Activated T-helper 17 cell treated with anti-CD3 and anti-CD28 coated beads, Interleukin-2, amount 50 U/mL, for 72 hours (primary cell): ENCODE measurements at regions not wholly inside any gene's neighbourhood (a gene's known extent, or its start where the extent isn't known, plus 50 kb on each side); places are given as distances from the start of the nearest gene placed in this dataset.

Experiments used
- ATAC-seq: fragments of 150-1000 bp; cut with Tn5 transposase; replicated peaks from 2 replicates; pipeline ENCODE4 v1.10.0; 2021; ENCODE audit warnings: mild to moderate bottlenecking, moderate library complexity
- H3K27ac Mint-ChIP-seq: one replicate; pipeline ENCODE4 v1.8.0; 2022; ENCODE audit warnings: mixed read lengths
- H3K27me3 Mint-ChIP-seq: one replicate; pipeline ENCODE4 v1.8.0; 2022; ENCODE audit warnings: mixed read lengths
- H3K36me3 Mint-ChIP-seq: one replicate; pipeline ENCODE4 v1.8.0; 2022; ENCODE audit warnings: low read depth, mild to moderate bottlenecking, mixed read lengths
- H3K4me1 Mint-ChIP-seq: one replicate; pipeline ENCODE4 v1.8.0; 2022; ENCODE audit warnings: mixed read lengths
- H3K4me3 Mint-ChIP-seq: one replicate; pipeline ENCODE4 v1.8.0; 2022; ENCODE audit warnings: mild to moderate bottlenecking, mixed read lengths
- H3K9me3 Mint-ChIP-seq: one replicate; pipeline ENCODE4 v1.8.0; 2022; ENCODE audit warnings: mixed read lengths

GRCh38 chr12:46560089-46560488 lies 187.5 kb upstream of the SLC38A2 start:
- no peak overlapping the region for H3K4me3 Mint-ChIP-seq
- no peak for ATAC-seq
- peaks cover 4% of the 10 kb centered on the region for H3K9me3 Mint-ChIP-seq
- peaks cover 6% of the 10 kb centered on the region for H3K4me1 Mint-ChIP-seq
- H3K27me3 Mint-ChIP-seq, result no peaks in the 10 kb centered on the region
- no peaks in the 10 kb centered on the region for H3K36me3 Mint-ChIP-seq
- no peak overlapping the region for H3K27ac Mint-ChIP-seq

DNA sequence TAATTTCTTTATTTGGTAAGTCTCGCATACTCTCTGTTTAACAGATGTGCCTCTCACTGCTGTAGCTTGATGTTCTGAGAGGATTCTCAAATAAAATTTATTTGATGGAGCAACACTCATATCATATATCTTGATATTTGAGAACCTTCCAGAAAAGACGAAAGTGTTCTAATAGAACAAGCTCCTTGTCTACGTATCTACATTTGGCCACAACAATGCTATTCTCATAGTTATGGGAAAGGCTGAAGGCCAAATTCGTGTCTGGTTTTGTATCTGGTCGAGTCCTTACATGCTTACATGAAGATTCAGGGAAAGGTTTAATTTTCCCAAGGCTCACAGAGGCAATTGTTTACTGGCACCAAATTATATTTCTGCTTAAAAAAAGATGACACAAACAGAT lies 186.7 kb upstream of the SLC38A2 start:
- ATAC-seq, result no peak
- Mint-ChIP-seq H3K4me1 (peaks cover 9% of the 10 kb centered on the region), H3K4me3 (no peak overlapping the region), H3K36me3 (no peaks in the 10 kb centered on the region), H3K27ac (no peak overlapping the region), H3K27me3 (no peaks in the 10 kb centered on the region), H3K9me3 (peaks cover 2% of the 10 kb centered on the region)

- Mint-ChIP-seq H3K4me1 (peaks cover 9% of the 10 kb centered on the region), H3K4me3 (no peak overlapping the region), H3K27me3 (no peaks in the 10 kb centered on the region), H3K9me3 (no peaks in the 10 kb centered on the region), H3K36me3 (no peaks in the 10 kb centered on the region), H3K27ac (no peak overlapping the region)
- ATAC-seq, result no peak
These were observed 186.1 kb upstream of the SLC38A2 start for GRCh38 chr12:46558677-46559076.

GRCh38 chr12:46557539-46558373 lies 185.2 kb upstream of the SLC38A2 start:
- H3K27ac Mint-ChIP-seq, result peak overlapping the region; percentile 2
- H3K4me3 Mint-ChIP-seq, result no peak overlapping the region
- H3K36me3 Mint-ChIP-seq, result no peaks in the 10 kb centered on the region
- H3K27me3 Mint-ChIP-seq, result no peaks in the 10 kb centered on the region
- ATAC-seq, result no peak
- H3K4me1 Mint-ChIP-seq, result peaks cover 9% of the 10 kb centered on the region
- no peaks in the 10 kb centered on the region for H3K9me3 Mint-ChIP-seq

DNA sequence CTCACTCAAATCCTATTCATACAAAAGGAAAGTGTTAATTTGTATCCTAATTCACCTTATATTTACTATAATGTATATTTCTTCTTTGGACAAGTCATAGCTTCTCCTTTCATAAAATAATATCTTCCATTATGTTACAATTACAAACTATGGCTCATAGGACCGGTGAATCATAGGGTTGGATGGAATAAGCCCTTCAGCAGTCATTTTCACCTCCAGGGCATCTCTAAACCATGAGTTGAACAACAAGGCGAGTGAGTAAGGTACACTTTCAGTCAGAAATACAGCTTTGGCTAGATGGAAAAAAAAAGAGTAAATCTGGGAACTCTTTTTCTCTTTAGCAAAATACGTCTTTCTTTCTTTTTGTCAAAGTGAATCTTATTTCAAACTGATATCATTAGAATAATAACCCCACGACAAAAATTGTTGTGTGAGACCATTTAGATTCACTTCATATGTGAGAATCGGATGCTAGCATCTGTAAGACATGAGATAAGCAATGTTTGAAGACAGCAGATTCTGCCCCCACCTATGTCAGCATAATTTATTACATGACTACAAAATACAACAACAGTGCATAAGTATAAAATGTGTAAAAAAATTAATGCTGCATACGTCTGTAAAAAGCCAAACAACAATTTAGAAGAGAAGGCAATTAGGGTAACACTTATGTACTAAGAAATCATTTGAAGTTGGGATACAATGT lies 184.4 kb upstream of the SLC38A2 start:
- H3K27me3 Mint-ChIP-seq, result no peaks in the 10 kb centered on the region
- peak overlapping the region; percentile 80 for H3K27ac Mint-ChIP-seq
- peak; percentile 99 for ATAC-seq
- no peaks in the 10 kb centered on the region for H3K9me3 Mint-ChIP-seq
- H3K4me3 Mint-ChIP-seq, result peak overlapping the region; percentile 41
- no peaks in the 10 kb centered on the region for H3K36me3 Mint-ChIP-seq
- peaks cover 3% of the 10 kb centered on the region for H3K4me1 Mint-ChIP-seq

GRCh38 chr12:46556105-46556559 lies 183.6 kb upstream of the SLC38A2 start:
- Mint-ChIP-seq H3K27me3 (no peaks in the 10 kb centered on the region), H3K4me3 (peak overlapping the region; percentile 18), H3K9me3 (no peaks in the 10 kb centered on the region), H3K36me3 (no peaks in the 10 kb centered on the region), H3K27ac (peak overlapping the region; percentile 32), H3K4me1 (peaks cover 4% of the 10 kb centered on the region)
- ATAC-seq, result no peak

DNA sequence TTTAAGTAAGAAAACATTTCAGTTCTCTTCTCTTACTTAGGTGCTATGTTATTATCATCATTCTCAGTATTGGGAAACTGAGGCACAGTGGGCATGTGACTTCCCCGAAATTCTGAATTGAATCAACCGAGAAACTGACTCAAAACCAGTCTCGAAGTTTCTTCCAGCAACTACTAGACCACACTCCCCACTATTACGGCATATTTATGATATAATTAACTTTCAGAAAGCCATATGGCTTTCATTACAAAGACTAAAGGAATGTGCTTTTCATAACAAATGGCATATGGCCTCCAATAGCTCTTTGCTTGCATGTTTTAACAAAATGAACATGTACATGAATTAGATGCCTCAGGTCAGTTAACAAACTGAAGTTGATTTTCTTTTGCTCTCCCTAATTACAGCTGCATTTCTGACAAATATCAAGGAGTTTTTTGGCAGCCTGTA lies 182.9 kb upstream of the SLC38A2 start:
- Mint-ChIP-seq H3K9me3 (no peaks in the 10 kb centered on the region), H3K36me3 (no peaks in the 10 kb centered on the region), H3K27me3 (no peaks in the 10 kb centered on the region), H3K4me3 (peak overlapping the region; percentile 18), H3K27ac (peak overlapping the region; percentile 32), H3K4me1 (peaks cover 9% of the 10 kb centered on the region)
- peak; percentile 35 for ATAC-seq

DNA sequence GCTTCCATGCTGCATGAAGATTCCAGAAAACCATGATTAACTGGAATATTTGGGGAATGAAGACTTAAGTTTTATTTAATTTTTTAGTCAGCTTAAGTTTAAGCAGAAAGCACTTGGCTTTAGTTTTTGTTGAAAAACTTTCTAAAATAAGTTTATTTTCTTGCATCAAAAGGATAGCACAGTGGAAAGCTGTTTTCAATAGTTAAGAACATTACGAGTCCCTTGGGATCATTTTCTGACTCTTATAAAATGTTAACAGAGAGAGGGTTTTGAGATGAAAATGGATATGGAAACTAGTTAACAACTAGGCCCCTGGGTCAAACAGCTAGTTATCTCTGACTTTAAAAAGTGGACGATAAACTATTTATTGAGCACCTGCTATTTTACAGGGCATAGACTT lies 181.9 kb upstream of the SLC38A2 start:
- Mint-ChIP-seq H3K36me3 (no peaks in the 10 kb centered on the region), H3K4me3 (no peak overlapping the region), H3K27me3 (no peaks in the 10 kb centered on the region), H3K27ac (no peak overlapping the region), H3K4me1 (peaks cover 18% of the 10 kb centered on the region), H3K9me3 (no peaks in the 10 kb centered on the region)
- no peak for ATAC-seq

DNA sequence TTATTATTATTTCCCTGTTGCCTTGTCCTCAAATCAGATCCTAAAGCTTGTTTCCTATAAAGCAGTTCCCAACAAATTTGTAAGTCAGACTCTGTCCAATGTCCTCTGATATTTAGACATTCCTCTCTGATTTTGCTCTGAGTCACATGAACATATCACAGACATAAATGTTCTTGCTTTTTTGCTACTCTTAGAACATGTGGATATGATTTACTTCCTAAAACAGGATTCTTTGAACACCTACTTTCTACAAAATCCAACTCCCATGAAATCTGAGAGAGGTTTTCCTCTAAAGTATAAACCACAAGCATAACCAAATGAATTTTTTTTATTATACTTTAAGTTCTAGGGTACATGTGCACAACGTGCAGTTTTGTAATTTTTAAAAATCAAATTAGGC lies 181.3 kb upstream of the SLC38A2 start:
- no peaks in the 10 kb centered on the region for H3K27me3 Mint-ChIP-seq
- no peaks in the 10 kb centered on the region for H3K9me3 Mint-ChIP-seq
- H3K27ac Mint-ChIP-seq, result no peak overlapping the region
- ATAC-seq, result no peak
- H3K4me1 Mint-ChIP-seq, result peaks cover 20% of the 10 kb centered on the region
- H3K4me3 Mint-ChIP-seq, result no peak overlapping the region
- no peaks in the 10 kb centered on the region for H3K36me3 Mint-ChIP-seq

- Mint-ChIP-seq H3K27ac (no peak overlapping the region), H3K4me1 (peaks cover 25% of the 10 kb centered on the region), H3K4me3 (no peak overlapping the region), H3K36me3 (no peaks in the 10 kb centered on the region), H3K9me3 (no peaks in the 10 kb centered on the region), H3K27me3 (no peaks in the 10 kb centered on the region)
- ATAC-seq, result no peak
These were observed 180.7 kb upstream of the SLC38A2 start for GRCh38 chr12:46553266-46553665.

DNA sequence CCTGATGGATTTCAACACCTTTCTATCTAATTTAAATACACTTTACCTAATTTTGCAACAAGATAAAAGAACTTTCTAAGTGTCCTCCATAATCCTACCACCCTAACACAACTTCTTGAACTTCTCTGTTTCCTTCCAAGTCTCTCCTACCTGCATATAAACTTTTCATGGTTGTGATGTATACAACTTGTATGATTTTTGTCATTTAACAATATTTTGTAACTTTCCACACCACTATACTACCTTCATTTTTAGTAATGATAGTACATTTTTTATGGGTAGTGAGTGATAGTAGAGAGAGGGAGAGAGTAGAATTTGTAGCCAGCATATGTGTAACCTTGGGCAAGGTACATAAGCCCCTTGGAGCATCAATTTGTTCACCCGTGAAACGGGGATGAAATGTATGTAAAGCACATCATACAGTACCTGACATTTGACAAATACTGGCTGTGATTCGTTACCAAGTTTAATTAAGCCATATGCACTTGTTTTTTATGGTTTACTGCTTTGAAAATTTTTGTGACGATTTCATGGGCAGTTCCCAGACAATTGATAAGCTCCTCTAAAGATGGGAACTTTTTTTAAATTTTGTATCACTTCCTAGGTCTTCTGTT lies 177.8 kb upstream of the SLC38A2 start:
- no peaks in the 10 kb centered on the region for H3K36me3 Mint-ChIP-seq
- no peak for ATAC-seq
- peak overlapping the region; percentile 68 for H3K4me3 Mint-ChIP-seq
- H3K27ac Mint-ChIP-seq, result peak overlapping the region; percentile 91
- H3K4me1 Mint-ChIP-seq, result peaks cover 43% of the 10 kb centered on the region
- H3K9me3 Mint-ChIP-seq, result no peaks in the 10 kb centered on the region
- H3K27me3 Mint-ChIP-seq, result no peaks in the 10 kb centered on the region

GRCh38 chr12:46549527-46550265 lies 177.1 kb upstream of the SLC38A2 start:
- peak overlapping the region; percentile 91 for H3K27ac Mint-ChIP-seq
- no peaks in the 10 kb centered on the region for H3K36me3 Mint-ChIP-seq
- peaks cover 39% of the 10 kb centered on the region for H3K4me1 Mint-ChIP-seq
- no peaks in the 10 kb centered on the region for H3K27me3 Mint-ChIP-seq
- ATAC-seq, result peak; percentile 88
- H3K9me3 Mint-ChIP-seq, result no peaks in the 10 kb centered on the region
- H3K4me3 Mint-ChIP-seq, result peak overlapping the region; percentile 68

- H3K36me3 Mint-ChIP-seq, result no peaks in the 10 kb centered on the region
- H3K9me3 Mint-ChIP-seq, result no peaks in the 10 kb centered on the region
- H3K27me3 Mint-ChIP-seq, result no peaks in the 10 kb centered on the region
- H3K4me1 Mint-ChIP-seq, result peaks cover 39% of the 10 kb centered on the region
- H3K4me3 Mint-ChIP-seq, result peak overlapping the region; percentile 68
- H3K27ac Mint-ChIP-seq, result peak overlapping the region; percentile 91
- no peak for ATAC-seq
These were observed 176.1 kb upstream of the SLC38A2 start for GRCh38 chr12:46548605-46549071.
